GM10266 (cell line): ENCODE measurements at regions not wholly inside any gene's neighbourhood (a gene's known extent, or its start where the extent isn't known, plus 50 kb on each side); places are given as distances from the start of the nearest gene placed in this dataset.

Experiments
- DNase-seq: peaks from one replicate; pipeline ENCODE4 v3.0.0; 2012; ENCODE audit errors: extremely low spot score
- CTCF ChIP-seq: IDR thresholded peaks from 2 replicates; pipeline ENCODE4 v1.5.1; 2012; ENCODE audit warnings: mild to moderate bottlenecking, low read depth; ENCODE audit not compliant: control insufficient read depth, insufficient read depth; ENCODE audit errors: missing control alignments

GRCh38 chr14:86824167-86824566 is 1168.8 kb downstream of the GALC start:
- no peak for DNase-seq
- TF ChIP-seq CTCF, result no peak

GRCh38 chr14:86823581-86823980 is 1169.4 kb downstream of the GALC start:
- no peak for DNase-seq
- no peak for TF ChIP-seq CTCF

GRCh38 chr14:86815341-86815740 is 1177.6 kb downstream of the GALC start:
- TF ChIP-seq CTCF, result no peak
- no peak for DNase-seq

- DNase-seq, result no peak
- no peak for TF ChIP-seq CTCF
Measured at GRCh38 chr14:86802726-86803125, 1190.3 kb downstream of the GALC start.

GRCh38 chr14:86799244-86799647 is 1193.7 kb downstream of the GALC start:
- DNase-seq, result no peak
- TF ChIP-seq CTCF, result no peak

GRCh38 chr14:86798330-86798729 is 1194.7 kb downstream of the GALC start:
- TF ChIP-seq CTCF, result no peak
- no peak for DNase-seq

- no peak for DNase-seq
- TF ChIP-seq CTCF, result no peak
Measured at GRCh38 chr14:86797075-86797351, 1196.0 kb downstream of the GALC start.
